ENCODE measurements at regions not wholly inside any gene's neighbourhood (a gene's known extent, or its start where the extent isn't known, plus 50 kb on each side); places are given as distances from the start of the nearest gene placed in this dataset.
"Not testable (repeated sequence)": the region's sequence is repeated elsewhere in the genome, so short reads cannot be mapped to it uniquely, and the experiment has no call there.

GRCh38 chr12:87201598-87201997 is 827.6 kb downstream of the C12orf50 start:
- TF ChIP-seq, protein P1, sequence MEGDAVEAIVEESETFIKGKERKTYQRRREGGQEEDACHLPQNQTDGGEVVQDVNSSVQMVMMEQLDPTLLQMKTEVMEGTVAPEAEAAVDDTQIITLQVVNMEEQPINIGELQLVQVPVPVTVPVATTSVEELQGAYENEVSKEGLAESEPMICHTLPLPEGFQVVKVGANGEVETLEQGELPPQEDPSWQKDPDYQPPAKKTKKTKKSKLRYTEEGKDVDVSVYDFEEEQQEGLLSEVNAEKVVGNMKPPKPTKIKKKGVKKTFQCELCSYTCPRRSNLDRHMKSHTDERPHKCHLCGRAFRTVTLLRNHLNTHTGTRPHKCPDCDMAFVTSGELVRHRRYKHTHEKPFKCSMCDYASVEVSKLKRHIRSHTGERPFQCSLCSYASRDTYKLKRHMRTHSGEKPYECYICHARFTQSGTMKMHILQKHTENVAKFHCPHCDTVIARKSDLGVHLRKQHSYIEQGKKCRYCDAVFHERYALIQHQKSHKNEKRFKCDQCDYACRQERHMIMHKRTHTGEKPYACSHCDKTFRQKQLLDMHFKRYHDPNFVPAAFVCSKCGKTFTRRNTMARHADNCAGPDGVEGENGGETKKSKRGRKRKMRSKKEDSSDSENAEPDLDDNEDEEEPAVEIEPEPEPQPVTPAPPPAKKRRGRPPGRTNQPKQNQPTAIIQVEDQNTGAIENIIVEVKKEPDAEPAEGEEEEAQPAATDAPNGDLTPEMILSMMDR (IDR thresholded peaks at IDR 0.05): no peak
- POLR2A ChIA-PET: no interaction called here
- H3K4me3 Mint-ChIP-seq: no peak overlapping the region

GRCh38 chr12:87200289-87200979 is 828.8 kb downstream of the C12orf50 start:
- POLR2A ChIA-PET: no interaction called here
- TF ChIP-seq, protein P1 (IDR thresholded peaks at IDR 0.05): no peak
- no peaks in the 10 kb centered on the region for H3K27me3 Mint-ChIP-seq
- CTCF ChIA-PET: no interaction called here
- ATAC-seq: no peak
- no peaks in the 10 kb centered on the region for H3K36me3 Mint-ChIP-seq (ENCODE audit: low read depth)
- H3K27ac Mint-ChIP-seq: no peak overlapping the region
- no peak overlapping the region for H3K4me3 Mint-ChIP-seq
- no peaks in the 10 kb centered on the region for H3K4me1 Mint-ChIP-seq (ENCODE audit: low read depth)
- no peak for DNase-seq
- intact Hi-C loops (cut with micrococcal nuclease): no loop called here
- peaks cover 3% of the 10 kb centered on the region for H3K9me3 Mint-ChIP-seq

More at GRCh38 chr12:87201598-87201997, 827.6 kb downstream of the C12orf50 start:
- ATAC-seq: no peak
- intact Hi-C loops (cut with micrococcal nuclease): no loop called here
- Mint-ChIP-seq H3K27me3 (no peaks in the 10 kb centered on the region), H3K36me3 (ENCODE audit: low read depth) (no peaks in the 10 kb centered on the region), H3K9me3 (peaks cover 7% of the 10 kb centered on the region), H3K27ac (no peak overlapping the region), H3K4me1 (ENCODE audit: low read depth) (no peaks in the 10 kb centered on the region)
- no peak for DNase-seq
- CTCF ChIA-PET: no interaction called here

GRCh38 chr12:87198181-87198580 is 831.0 kb downstream of the C12orf50 start:
- H3K4me1 Mint-ChIP-seq (ENCODE audit: low read depth): no peaks in the 10 kb centered on the region
- POLR2A ChIA-PET: no interaction called here
- no peak overlapping the region for H3K4me3 Mint-ChIP-seq
- H3K27me3 Mint-ChIP-seq: no peaks in the 10 kb centered on the region
- H3K36me3 Mint-ChIP-seq (ENCODE audit: low read depth): no peaks in the 10 kb centered on the region
- peaks cover 2% of the 10 kb centered on the region for H3K9me3 Mint-ChIP-seq
- intact Hi-C loops (cut with micrococcal nuclease): no loop called here
- no peak for DNase-seq
- no peak for ATAC-seq
- no peak overlapping the region for H3K27ac Mint-ChIP-seq
- TF ChIP-seq, protein P1 (IDR thresholded peaks at IDR 0.05): no peak
- CTCF ChIA-PET: no interaction called here

DNA sequence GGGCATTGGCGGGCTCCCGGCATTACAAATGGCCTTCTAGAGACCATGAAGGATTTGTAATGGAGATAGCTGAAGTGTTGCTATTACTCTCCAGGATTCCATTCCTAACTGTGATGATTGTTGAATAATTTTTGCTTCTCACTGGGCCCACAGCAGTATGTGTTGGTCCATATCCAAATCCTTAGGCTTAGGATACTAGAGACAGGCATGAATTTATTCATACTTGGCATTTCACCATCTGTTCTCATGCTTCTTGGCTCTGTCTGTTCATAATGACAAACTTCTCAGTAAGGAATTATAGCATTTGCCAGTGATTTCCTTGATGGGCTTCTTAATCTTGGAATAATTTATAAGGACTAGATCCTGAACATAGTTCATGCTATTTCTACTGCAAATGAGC is 832.9 kb downstream of the C12orf50 start:
- no peaks in the 10 kb centered on the region for H3K4me1 Mint-ChIP-seq (ENCODE audit: low read depth)
- H3K36me3 Mint-ChIP-seq (ENCODE audit: low read depth): no peaks in the 10 kb centered on the region
- no peaks in the 10 kb centered on the region for H3K9me3 Mint-ChIP-seq
- no peak for DNase-seq
- no peaks in the 10 kb centered on the region for H3K27me3 Mint-ChIP-seq
- ChIA-PET CTCF (no interaction called here), POLR2A (no interaction called here)
- ATAC-seq: no peak
- H3K27ac Mint-ChIP-seq: no peak overlapping the region
- TF ChIP-seq, protein P1 (IDR thresholded peaks at IDR 0.05): no peak
- no peak overlapping the region for H3K4me3 Mint-ChIP-seq
- intact Hi-C loops (cut with micrococcal nuclease): no loop called here

- H3K4me3 Mint-ChIP-seq; POLR2A ChIA-PET; CTCF ChIA-PET; H3K9me3 Mint-ChIP-seq; DNase-seq; H3K27ac Mint-ChIP-seq; intact Hi-C loops (cut with micrococcal nuclease); H3K4me1 Mint-ChIP-seq (ENCODE audit: low read depth); ATAC-seq; H3K36me3 Mint-ChIP-seq (ENCODE audit: low read depth); H3K27me3 Mint-ChIP-seq: not testable (repeated sequence)
Measured at GRCh38 chr12:87194389-87194788, 834.8 kb downstream of the C12orf50 start.
